OCI-LY1 (cell line): ENCODE measurements at regions not wholly inside any gene's neighbourhood (a gene's known extent, or its start where the extent isn't known, plus 50 kb on each side); places are given as distances from the start of the nearest gene placed in this dataset.

Experiments
- CTCF ChIP-seq: fragments of 200-600 bp; sonication (generic), shearing (Covaris generic); IDR thresholded peaks from 2 replicates; pipeline ENCODE4 v1.5.1; 2017; ENCODE audit warnings: mild to moderate bottlenecking, antibody characterized with exemption, low read length, moderate library complexity, mixed read lengths
- EZH2 ChIP-seq: fragments of 200-600 bp; sonication (generic), shearing (Covaris generic); IDR thresholded peaks from 2 replicates; pipeline ENCODE4 v1.8.0; 2017; ENCODE audit warnings: borderline replicate concordance, mixed run types, mild to moderate bottlenecking, antibody characterized with exemption, low read length, moderate library complexity, mixed read lengths

- TF ChIP-seq CTCF: no peak
- no peak for TF ChIP-seq EZH2
These were observed 1213.2 kb downstream of the RAPGEF2 start for GRCh38 chr4:160316036-160316435.
